Activated T-helper 1 cell treated with Interleukin-2 at 50 U/mL for 16 hours (primary cell): ENCODE measurements at regions not wholly inside any gene's neighbourhood (a gene's known extent, or its start where the extent isn't known, plus 50 kb on each side); places are given as distances from the start of the nearest gene placed in this dataset.
"Not testable (repeated sequence)": the region's sequence is repeated elsewhere in the genome, so short reads cannot be mapped to it uniquely, and the experiment has no call there.

Source experiments
- DNase-seq: peaks from one replicate; pipeline ENCODE4 v3.0.0-alpha.2; 2020; ENCODE audit warnings: low read depth

DNA sequence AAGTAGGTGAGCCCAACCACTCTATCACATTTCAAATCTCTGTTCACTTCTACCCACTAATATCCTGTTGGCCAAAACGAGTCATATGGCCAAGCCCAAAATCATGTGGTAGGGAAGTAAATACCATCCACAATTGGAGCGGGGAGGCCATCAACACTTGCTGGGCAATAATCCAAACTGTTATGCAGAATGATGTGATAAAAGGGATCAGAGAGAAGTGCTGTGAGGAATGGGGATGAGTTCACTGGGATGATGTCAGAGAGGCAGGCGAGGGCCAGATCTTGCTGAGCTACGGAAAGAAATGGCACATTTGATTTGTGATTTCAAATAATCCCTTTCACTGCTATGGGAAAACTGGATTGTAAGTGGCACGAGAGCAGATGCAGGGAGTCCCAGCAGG lies 188.4 kb downstream of the NPIPA8 start:
- DNase-seq, result not testable (repeated sequence)

DNA sequence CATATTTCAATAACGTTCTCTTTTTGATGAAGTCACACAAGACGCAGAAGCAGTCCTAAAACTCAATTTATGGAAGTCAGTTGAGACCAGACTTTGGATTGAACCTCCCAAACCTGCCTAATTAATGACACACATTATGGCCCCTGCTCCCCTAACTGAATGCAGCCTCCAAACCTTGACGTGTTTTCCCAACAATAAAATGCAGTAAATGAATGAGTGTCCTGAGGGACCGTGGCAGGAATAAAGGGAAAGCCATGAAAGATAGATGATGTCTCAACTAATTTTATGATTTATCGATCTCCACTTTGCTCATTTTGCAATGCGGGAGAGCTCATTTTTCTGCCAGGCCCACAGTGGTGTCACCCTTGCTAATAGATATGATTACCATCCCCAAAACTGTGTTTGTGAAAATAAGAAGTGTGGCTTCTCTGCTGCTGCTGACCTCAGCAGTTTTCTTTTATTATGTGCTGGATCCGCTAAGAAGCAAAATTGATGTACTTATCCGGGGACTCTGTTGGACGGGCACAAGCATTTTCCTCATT lies 189.9 kb downstream of the NPIPA8 start:
- DNase-seq, result not testable (repeated sequence)

DNA sequence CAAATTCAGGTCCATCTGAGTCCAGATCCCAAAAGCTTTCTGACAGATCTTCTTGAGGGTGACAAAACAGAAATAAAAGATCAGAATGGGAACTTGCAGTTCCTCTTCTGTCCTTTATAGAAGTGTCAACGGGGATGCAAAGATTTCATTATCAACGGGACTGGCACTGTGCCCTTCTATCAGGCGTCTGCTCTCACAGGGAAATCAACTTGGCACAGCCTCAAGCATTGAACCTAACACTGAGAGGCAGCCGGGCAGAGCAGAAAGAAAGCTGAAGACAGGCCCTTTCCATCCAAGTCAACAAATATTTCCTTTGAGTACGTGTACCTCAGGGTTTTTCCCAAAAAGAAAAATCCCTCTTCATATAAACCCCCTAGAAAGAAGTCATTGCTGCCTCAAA lies 194.5 kb downstream of the NPIPA8 start:
- not testable (repeated sequence) for DNase-seq

DNA sequence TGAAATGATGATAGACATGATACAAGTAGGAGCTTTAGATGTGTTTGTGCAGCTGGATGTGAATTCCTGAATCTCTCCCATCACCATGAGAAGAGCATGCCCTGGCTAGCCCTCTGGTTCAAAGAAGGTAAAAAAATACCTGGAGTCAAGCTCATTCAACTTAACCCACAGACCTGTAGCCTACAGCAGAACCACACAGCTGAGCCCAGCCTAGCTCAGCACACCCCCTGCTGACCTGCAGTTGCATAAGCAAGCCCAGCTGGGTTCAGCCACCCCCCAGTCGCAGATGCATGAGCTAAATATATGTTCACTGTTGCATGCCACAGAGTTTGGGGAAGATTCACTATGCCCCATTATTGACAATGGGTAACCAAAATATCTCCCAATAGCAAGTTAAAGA lies 200.2 kb downstream of the NPIPA8 start:
- not testable (repeated sequence) for DNase-seq

DNA sequence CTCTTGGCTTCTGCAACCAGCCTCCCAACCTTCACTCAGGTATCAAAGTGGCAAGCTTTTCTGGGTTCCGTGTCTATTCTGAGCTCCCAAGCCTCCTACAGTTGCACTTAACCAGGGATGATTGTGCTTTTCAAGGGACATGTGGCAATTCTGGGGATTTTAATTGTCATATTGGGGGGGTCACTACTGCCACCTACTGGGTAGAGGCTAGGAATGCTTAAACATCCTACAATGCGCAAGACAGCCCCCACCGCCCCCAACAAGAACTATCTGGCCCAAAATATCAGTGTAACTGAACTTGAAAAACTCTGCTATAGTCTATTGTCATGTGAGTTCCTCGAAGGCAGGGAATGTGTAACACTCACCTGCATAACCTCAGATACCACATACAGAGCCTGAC lies 201.5 kb downstream of the NPIPA8 start:
- DNase-seq, result not testable (repeated sequence)

DNA sequence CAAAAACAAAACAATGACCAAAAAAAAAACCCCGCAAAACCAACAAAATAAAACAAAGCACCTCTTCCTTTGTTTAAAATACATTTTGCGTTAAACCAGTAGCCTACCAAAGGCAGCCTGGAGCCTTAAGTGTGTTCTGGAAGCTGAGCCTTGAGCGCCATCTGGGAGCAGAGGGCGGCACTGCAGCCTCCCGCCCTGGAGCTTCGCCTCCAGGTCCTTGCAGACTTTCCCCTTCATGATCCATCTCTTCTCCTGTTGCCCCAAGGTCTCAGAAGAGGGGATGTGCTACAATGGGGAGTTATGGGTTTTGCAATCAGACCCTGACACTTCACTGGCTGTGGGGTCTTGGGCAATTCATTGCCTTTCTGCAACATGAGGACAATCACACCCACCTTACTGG lies 204.9 kb downstream of the NPIPA8 start:
- not testable (repeated sequence) for DNase-seq

DNA sequence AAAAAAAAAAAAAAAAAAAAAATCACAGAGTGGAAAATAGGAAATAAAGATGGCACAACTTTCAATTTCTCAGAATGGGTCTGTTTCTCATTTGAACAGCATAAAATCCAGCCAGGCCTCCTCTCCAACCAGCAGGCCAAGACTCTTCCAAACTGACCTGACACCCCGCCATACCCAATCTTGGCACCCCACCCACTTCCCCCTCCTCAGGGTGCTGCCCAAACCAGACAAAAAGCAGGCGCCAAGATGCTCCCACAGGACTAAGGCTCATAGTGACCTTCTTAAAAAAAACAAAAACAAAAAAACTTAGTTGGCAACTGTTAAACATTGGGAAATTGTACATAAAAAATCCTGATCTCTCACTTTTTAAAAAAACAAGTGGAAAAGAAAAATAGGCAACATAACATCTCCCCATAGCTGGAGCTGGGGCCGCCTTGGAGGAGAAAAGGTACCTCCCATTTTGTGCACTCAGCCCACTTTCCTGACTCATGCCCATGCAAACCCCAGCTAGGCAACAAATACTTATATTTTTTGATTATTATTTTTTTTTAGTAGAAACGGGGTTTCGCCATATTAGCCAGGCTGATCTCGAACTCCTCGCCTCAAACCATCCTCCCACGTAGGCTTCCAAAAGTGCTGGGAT lies 205.9 kb downstream of the NPIPA8 start:
- not testable (repeated sequence) for DNase-seq

DNA sequence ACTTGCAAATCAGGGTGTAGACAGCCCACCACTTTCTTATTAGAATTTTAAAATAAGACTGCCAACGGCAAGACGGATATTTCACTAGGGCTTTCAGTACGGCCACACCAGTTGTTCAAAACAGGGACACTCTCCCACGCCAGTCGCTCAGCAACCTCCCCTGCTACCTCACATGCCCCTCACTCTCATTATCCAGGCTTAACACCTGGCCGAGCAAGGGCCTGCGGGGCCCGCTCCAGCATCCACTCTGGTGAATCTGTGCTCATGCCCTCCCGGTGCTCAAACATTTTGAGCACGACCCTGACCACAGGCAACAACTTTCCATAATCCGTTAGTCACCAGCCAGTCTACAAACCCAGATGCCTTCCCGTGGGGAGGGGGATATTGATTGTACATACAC lies 209.5 kb downstream of the NPIPA8 start:
- not testable (repeated sequence) for DNase-seq

DNA sequence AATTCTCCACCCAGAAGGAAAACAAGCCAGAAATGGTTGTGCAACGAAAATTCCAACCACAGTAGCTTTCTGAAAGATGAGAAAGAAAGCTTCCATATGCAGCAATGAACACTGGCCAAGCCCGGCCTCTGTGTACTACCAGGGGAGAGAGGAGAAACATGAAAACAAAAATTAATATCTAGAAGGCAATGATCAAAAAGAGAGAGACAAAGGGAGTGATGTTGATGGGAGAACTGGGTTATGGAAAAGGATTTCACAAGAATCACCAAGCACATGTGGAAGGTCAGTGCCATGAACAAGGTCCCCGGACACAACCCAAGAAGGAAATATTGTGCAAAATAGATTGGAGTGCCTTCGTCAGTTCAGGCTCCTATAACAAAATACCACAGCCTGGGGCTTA lies 217.4 kb downstream of the NPIPA8 start:
- not testable (repeated sequence) for DNase-seq

DNA sequence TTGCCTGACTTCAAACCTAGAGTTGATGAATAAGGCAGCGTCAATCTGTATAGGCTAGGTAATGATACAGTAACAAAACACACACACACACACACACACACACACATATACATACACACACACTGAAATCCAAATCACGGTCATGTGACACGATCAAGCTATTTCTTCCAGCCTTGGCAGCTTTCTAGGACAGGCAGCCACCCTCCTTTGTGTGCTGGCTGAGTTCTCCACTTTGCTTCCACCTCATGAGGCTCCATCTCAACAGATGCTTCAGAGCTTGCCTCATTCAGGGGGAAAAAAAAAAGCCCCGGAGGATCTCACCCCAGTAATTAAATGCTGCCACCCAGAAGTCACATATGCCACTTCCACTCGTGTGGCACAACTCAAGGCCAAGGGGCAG lies 217.9 kb downstream of the NPIPA8 start:
- DNase-seq, result not testable (repeated sequence)

DNA sequence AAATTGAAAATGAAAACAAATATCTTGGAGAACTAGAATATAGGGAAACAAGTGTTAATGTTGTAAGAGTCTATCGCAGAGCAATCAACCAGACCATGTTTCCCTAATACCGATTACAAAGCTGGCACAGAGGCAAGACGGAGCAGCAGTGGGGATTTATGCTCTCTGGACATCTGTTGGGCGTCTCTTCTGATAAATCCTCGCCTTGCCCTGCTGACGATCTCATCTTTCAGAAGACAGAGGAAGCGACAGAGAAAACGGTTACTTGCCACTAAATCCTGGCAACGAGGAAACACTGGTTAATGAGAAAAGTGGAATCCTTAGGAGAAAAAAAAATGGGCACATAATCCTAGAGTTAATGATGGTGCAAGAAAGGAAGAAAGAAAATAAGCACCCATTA lies 218.5 kb downstream of the NPIPA8 start:
- not testable (repeated sequence) for DNase-seq

DNA sequence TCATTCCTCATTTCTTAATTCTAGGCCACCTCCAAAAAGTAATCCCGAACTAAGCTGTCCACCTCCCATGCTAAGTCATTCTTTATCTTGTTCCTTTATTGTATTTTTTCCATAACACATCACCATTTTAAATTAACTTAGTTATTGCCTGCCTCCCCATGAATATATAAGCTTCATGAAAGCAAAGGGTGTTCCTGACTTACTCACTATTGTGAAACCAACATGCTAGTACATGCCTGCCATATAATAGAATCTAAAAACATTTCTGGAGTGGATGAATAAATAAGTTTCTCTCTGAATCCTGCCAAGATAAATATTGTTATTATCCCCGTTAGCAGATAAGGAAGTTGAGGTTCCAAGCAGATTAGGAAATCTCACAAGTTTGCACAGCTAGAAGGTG lies 232.1 kb downstream of the NPIPA8 start:
- not testable (repeated sequence) for DNase-seq

DNA sequence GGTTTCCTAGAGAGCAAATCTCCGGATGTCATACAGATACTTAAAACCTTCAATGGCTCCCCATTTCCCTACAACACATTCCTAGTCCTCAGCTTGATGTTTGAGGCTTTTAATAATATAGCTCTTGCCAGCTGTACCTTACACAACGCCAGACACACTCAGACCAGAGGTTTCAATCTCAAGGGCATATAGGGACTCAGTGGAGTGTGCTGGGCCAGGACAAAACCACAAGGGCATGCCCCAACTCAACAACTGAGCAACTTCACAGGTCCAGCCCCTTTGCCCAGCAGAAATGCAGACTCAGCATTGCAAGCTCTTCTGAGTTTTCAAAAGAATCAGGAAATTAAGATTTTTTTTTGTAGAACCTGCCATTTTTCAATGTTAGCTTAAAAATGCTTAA lies 235.5 kb downstream of the NPIPA8 start:
- not testable (repeated sequence) for DNase-seq

DNA sequence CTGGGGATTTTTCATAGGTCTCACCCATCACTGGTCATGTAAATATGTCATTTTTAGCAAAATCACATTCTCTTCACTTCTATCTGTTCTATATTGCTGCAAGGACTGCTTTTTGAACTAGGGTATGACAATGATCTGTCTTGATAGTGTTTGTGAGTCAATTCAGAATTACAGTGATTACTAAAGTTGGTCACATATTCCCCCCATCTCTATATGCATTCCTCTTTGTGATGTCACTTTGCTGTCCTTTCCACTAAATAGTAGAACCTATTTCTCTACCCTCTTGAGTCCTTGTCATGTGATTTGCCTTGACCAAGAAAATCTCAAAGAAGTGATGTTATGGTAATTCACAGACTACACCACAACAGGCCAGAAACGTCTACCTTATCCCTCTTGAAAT lies 243.9 kb downstream of the NPIPA8 start:
- DNase-seq, result not testable (repeated sequence)

DNA sequence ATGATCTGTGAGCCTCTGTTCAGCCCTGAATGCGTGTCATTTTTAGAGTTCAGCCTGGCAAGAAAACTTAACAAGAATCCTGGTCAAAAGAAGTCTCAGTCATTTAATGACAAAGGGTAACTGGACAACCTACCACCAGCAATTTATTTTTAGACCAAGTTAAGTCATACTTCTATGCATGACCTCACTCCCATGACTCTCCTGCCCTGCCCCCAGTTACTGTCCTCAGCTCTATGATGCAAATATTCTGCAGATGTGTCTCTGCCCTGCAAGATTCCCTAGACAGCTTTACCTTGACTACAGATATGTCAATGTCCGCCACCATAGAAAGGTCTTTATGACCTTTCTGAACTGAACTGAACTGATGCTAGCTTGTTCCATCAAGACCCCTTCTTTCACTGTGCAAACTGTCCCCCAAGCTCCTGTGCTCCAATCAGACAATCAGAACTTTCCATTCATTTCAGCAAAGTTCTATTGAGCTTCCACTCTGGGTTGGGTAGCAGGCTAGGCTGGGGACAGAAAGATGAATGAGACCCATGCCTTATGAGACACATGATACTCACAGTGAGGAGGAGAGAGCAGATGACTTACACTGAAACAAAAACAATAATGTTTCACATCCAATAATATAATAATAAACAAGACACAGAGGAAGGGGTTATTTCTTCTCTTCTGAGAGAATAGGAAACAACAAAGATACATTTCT lies 255.7 kb downstream of the NPIPA8 start:
- DNase-seq, result not testable (repeated sequence)

DNA sequence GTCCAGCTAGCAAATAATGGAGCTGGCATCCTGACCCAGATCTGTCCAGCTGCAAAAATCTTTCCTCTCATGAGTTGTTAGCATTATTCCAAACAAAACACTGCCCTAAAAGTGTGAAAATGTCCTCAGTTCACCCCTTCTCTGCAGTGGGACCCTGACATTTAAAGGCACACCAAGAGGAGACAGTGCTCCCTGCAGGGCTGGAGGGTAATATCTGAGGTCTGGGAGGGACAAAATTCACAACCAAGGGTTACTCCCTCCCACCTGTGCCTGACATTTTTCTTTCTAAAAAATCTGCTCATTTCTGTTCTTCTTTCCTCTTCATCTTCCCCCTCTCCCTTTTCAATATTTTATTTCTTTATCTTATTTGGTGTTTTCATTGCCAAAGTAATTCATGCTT lies 258.6 kb downstream of the NPIPA8 start:
- not testable (repeated sequence) for DNase-seq

DNA sequence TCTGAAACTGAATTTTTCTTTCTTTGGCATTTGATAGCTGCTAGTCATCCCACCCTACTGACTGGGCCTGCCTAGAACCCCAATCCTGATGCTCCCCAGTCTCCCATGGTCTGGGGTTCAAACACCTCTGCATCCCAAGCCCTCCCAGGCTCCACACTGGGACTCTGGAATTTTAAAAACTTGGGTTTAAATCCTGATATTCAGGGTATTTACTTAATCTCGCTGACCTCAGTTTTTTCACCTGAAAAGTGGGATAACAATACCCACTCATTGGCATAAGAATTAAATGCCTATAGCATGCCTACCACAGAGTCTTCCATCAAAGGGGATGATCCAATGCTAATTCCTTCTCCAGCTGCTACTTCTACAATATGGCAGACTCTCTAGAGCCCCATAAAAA lies 264.4 kb downstream of the NPIPA8 start:
- DNase-seq, result no peak

DNA sequence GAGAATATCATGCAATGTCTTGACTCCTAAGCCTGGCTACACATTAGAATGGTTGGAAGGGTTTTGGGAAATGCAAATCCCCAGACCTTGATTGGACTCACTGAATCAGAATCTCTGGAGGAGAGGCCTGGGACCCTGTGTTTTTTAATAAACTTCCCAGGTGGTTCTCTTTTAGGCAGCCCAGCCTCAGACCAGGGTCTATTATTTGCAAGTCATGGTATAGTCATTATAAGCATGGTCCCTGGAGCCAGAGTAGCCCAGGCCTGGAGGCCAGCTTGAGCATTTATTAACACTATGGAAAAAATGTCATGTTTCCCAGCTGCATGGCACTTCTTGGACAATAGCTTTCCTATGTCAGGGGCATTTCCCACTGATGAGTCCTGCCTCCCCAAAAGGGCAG lies 266.9 kb downstream of the NPIPA8 start:
- DNase-seq, result no peak

DNA sequence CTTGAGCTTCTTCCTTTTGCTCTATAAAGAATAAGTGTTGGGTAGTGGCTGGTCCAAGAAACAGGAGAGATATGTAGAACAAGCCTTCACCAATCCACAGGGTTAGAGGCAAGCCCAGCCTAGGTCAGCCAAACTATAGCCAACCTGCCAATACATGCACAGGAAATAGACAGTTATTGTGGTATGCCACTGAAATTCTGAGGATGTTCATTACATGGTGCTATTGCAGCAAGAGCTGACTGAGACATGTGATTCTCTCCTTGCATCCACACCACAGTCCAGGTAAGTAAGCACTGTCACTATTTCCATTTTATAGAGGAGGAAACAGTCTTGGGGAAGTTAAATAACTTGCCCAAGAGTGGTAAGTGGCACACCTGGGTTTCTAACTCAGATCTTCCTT lies 268.1 kb downstream of the NPIPA8 start:
- DNase-seq, result no peak

DNA sequence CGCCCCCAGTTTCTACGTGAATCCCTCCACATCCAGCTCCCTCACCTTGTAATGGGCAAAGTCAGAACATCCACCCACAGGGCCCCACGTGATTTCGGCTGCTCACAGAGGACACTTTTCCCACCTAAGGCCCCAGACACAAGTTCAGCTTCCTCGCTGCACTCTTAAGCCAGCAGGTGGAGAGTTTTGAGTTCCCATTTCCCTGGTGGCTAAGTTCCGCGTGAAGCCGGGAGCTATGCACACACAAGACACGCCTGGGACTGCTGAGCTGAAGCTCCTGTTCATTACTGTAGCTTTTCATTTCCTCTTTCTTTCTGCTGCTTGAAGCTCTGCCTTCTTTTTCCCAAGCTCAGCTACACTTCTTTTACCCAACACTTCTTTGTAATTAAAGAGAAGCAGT lies 273.8 kb downstream of the NPIPA8 start:
- DNase-seq, result no peak

DNA sequence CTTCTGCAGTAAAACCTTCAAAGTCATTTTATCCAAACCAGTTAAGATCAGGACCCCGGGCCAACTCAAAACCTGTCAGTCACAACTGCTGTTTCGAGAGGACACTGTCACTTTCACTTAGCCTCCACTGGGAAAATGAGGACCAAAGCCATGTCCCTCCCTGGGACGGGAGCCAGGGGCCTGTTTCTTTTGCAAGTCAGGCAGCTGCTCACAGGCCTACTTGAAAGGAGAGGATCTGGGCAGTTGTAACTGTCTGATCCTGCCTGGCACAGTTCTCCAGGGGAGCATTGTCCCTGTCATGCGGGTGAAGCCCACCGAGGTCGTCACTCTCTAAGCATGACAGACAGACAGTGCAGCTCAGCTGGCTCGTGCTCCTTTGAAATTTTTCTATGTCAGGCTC lies 276.2 kb downstream of the NPIPA8 start:
- no peak for DNase-seq

DNA sequence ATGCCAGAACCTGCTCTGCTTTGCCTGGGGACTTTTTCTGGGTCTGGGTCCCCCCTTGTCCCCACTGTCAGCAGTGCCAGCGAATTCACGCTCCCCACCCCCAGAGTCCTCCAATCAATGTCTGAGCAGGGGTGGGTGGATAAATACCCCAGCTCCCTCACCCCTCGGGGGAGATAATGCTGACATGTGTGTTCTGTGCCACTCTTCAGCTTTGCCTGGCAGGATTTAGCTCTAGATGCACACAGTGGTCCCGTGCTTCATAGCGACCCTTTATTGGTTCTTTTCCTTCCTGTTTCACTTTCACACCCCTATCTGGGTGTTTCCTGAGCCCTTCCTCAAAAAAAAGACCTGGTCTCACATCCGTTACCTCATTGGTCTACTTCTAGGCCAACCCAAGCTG lies 277.0 kb downstream of the NPIPA8 start:
- DNase-seq, result no peak

DNA sequence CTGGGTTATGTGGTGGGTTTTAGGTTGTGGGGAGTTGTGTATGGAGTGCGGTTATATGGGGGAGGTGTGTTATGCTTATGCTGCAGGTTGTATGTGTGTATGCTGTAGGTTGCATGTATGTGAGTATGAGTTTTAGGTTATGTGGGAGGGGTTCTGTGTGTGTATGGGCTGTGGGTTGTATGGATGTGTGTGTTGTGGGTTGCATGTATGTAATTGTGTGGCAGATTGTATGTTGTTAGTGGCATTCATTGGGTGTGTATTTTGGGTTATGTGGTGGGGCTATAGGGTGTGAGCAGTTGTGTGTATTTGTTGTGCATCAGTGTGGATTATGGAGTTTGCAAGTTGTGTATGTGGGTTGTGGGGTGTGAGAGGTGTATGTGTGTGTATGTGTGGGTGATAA lies 277.4 kb downstream of the NPIPA8 start:
- DNase-seq, result no peak
